ENCODE measurements at regions not wholly inside any gene's neighbourhood (a gene's known extent, or its start where the extent isn't known, plus 50 kb on each side); places are given as distances from the start of the nearest gene placed in this dataset.
A peak's percentile ranks its signal among the peaks of the same experiment; 100 is the strongest.
"Not testable (repeated sequence)": the region's sequence is repeated elsewhere in the genome, so short reads cannot be mapped to it uniquely, and the experiment has no call there.

GRCh38 chr5:157949520-157949919 is 90.6 kb upstream of the CLINT1 start:
- ATAC-seq (peak in 1 of 4 donors; percentile 54), DNase-seq (no peak)
- no peaks in the 10 kb centered on the region for H3K27me3 ChIP-seq
- no peak overlapping the region for H3K4me3 ChIP-seq
- no peaks in the 10 kb centered on the region for H3K36me3 ChIP-seq
- H3K9me3 ChIP-seq: no peaks in the 10 kb centered on the region
- TF ChIP-seq POLR2A (IDR thresholded peaks at IDR 0.05) (no peak), CTCF (IDR thresholded peaks at IDR 0.05) (no peak)
- H3K27ac ChIP-seq: no peak overlapping the region
- H3K4me1 ChIP-seq: no peaks in the 10 kb centered on the region
- WGBS (ENCODE audit: insufficient coverage, low coverage, low lambda C conversion rate, missing lambda C conversion rate): 86% methylated on average over 1 of the region's 1 CpG
- intact Hi-C loops (cut with DNase I): loop anchor here in 1 of 2 donors (10.0 kb wide), 1 partner anchor 135 kb away; no protein-coding TSS in a partner anchor

GRCh38 chr5:157948738-157949410 is 89.9 kb upstream of the CLINT1 start:
- Histone ChIP-seq H3K4me1 (no peaks in the 10 kb centered on the region), H3K36me3 (no peaks in the 10 kb centered on the region), H3K9me3 (no peaks in the 10 kb centered on the region), H3K27me3 (no peaks in the 10 kb centered on the region), H3K27ac (no peak overlapping the region), H3K4me3 (no peak overlapping the region)
- 0% methylated on average over 11 of the region's 11 CpGs for WGBS (ENCODE audit: insufficient coverage, low coverage, low lambda C conversion rate, missing lambda C conversion rate)
- intact Hi-C loops (cut with DNase I): loop anchor here in 1 of 2 donors (10.0 kb wide), 1 partner anchor 134 kb away; no protein-coding TSS in a partner anchor
- TF ChIP-seq CTCF (IDR thresholded peaks at IDR 0.05) (peak; percentile 87 to 93 (median 90)), POLR2A (IDR thresholded peaks at IDR 0.05) (no peak)
- ATAC-seq (peak; percentile 100), DNase-seq (peak; percentile 79 to 87 (median 81))

GRCh38 chr5:157947156-157947555 is 88.2 kb upstream of the CLINT1 start:
- no peak for TF ChIP-seq POLR2A (IDR thresholded peaks at IDR 0.05)
- no peak for TF ChIP-seq CTCF (IDR thresholded peaks at IDR 0.05)
- WGBS (ENCODE audit: insufficient coverage, low coverage, low lambda C conversion rate, missing lambda C conversion rate): 81% methylated on average over 7 of the region's 7 CpGs
- no peaks in the 10 kb centered on the region for H3K36me3 ChIP-seq
- intact Hi-C loops (cut with DNase I): loop anchor here in 1 of 2 donors (10.0 kb wide), 1 partner anchor 132 kb away; no protein-coding TSS in a partner anchor
- H3K4me3 ChIP-seq: no peak overlapping the region
- peaks cover 0 to 4% (median 0%) of the 10 kb centered on the region in 4 donors for H3K4me1 ChIP-seq
- no peak overlapping the region for H3K27ac ChIP-seq
- no peaks in the 10 kb centered on the region for H3K27me3 ChIP-seq
- ATAC-seq: no peak
- DNase-seq: no peak
- no peaks in the 10 kb centered on the region for H3K9me3 ChIP-seq

- not testable (repeated sequence) for ATAC-seq, H3K27ac ChIP-seq, H3K36me3 ChIP-seq, H3K4me1 ChIP-seq, H3K4me3 ChIP-seq, H3K27me3 ChIP-seq, DNase-seq, H3K9me3 ChIP-seq
- intact Hi-C loops (cut with DNase I): loop anchor here in 1 of 2 donors (10.0 kb wide), 1 partner anchor 131 kb away; no protein-coding TSS in a partner anchor
- 58% methylated on average over 4 of the region's 5 CpGs for WGBS (ENCODE audit: insufficient coverage, low coverage, low lambda C conversion rate, missing lambda C conversion rate)
Measured at GRCh38 chr5:157945822-157946221, 86.9 kb upstream of the CLINT1 start.

GRCh38 chr5:157944938-157945337 is 86.0 kb upstream of the CLINT1 start:
- ATAC-seq: no peak
- H3K27ac ChIP-seq: no peak overlapping the region
- H3K4me3 ChIP-seq: no peak overlapping the region
- intact Hi-C loops (cut with DNase I): loop anchor here in 1 of 2 donors (10.0 kb wide), 1 partner anchor 130 kb away; no protein-coding TSS in a partner anchor
- no peaks in the 10 kb centered on the region for H3K36me3 ChIP-seq
- peaks cover 0 to 4% (median 0%) of the 10 kb centered on the region in 4 donors for H3K4me1 ChIP-seq
- 87% methylated on average over 6 of the region's 6 CpGs for whole genome bisulfite sequencing (ENCODE audit: insufficient coverage, low coverage, low lambda C conversion rate, missing lambda C conversion rate)
- H3K9me3 ChIP-seq: no peaks in the 10 kb centered on the region
- H3K27me3 ChIP-seq: no peaks in the 10 kb centered on the region
- TF ChIP-seq CTCF (IDR thresholded peaks at IDR 0.05) (no peak), POLR2A (IDR thresholded peaks at IDR 0.05) (no peak)
- DNase-seq: no peak
